ENCODE measurements at regions not wholly inside any gene's neighbourhood (a gene's known extent, or its start where the extent isn't known, plus 50 kb on each side); places are given as distances from the start of the nearest gene placed in this dataset.

DNA sequence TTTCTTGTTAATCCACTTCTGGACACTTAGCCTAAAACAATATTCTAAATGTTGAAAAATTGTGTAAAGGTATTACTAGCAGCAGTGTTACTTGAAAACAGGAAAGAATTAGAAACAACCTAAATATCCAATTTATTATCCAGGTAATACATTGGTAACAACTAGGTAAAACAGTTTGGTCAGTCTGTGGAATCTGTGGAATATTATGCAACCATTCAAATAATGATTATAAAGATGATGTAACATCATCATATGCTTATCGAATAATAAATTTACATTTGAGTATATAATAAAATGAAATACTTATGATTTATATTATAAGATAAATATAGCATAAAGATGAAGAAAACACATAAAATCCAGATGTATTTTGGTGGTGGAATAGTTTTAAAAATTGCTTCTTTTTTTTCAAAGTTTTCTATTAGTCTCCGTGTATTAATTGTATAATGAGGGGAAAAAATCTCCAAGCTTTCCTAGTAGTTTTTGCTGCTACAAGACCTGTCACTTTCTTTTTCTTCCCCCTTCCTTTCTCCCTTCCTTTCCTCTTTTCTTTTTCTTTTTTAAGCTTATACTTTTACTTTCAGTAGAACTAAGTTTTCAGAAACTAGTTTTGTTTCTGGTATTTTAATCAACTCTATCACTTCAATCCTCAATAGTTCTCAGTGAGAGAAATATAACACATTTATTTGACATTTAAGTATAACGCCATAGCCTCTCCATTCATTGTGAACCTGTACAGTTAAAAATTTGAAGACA, 197.8 kb upstream of the HMCN1 start:
- TF ChIP-seq, protein P1, sequence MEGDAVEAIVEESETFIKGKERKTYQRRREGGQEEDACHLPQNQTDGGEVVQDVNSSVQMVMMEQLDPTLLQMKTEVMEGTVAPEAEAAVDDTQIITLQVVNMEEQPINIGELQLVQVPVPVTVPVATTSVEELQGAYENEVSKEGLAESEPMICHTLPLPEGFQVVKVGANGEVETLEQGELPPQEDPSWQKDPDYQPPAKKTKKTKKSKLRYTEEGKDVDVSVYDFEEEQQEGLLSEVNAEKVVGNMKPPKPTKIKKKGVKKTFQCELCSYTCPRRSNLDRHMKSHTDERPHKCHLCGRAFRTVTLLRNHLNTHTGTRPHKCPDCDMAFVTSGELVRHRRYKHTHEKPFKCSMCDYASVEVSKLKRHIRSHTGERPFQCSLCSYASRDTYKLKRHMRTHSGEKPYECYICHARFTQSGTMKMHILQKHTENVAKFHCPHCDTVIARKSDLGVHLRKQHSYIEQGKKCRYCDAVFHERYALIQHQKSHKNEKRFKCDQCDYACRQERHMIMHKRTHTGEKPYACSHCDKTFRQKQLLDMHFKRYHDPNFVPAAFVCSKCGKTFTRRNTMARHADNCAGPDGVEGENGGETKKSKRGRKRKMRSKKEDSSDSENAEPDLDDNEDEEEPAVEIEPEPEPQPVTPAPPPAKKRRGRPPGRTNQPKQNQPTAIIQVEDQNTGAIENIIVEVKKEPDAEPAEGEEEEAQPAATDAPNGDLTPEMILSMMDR (conservative IDR thresholded peaks at IDR 0.05; ENCODE audit: low read depth, low read length), result no peak
- TF ChIP-seq CEBPB (IDR thresholded peaks at IDR 0.05; ENCODE audit: low read depth, low read length) (peak; percentile 18; the same call in 1 of the 2 replicates), POLR2A (IDR thresholded peaks at IDR 0.05; ENCODE audit: low read depth, low read length) (no peak), BHLHE40 (IDR thresholded peaks at IDR 0.05; ENCODE audit: low read depth, low read length) (no peak), RAD21 (IDR thresholded peaks at IDR 0.05; ENCODE audit: low read length) (no peak), RFX5 (IDR thresholded peaks at IDR 0.05; ENCODE audit: low read depth, low read length) (no peak), MXI1 (IDR thresholded peaks at IDR 0.05; ENCODE audit: borderline replicate concordance, low read depth, low read length) (no peak), FOS (IDR thresholded peaks at IDR 0.05; ENCODE audit: low read depth, low read length) (no peak), MAFK (IDR thresholded peaks at IDR 0.05; ENCODE audit: low read depth, low read length) (no peak), SMC3 (IDR thresholded peaks at IDR 0.05; ENCODE audit: low read depth, low read length) (no peak)
- TF ChIP-seq, protein P2, sequence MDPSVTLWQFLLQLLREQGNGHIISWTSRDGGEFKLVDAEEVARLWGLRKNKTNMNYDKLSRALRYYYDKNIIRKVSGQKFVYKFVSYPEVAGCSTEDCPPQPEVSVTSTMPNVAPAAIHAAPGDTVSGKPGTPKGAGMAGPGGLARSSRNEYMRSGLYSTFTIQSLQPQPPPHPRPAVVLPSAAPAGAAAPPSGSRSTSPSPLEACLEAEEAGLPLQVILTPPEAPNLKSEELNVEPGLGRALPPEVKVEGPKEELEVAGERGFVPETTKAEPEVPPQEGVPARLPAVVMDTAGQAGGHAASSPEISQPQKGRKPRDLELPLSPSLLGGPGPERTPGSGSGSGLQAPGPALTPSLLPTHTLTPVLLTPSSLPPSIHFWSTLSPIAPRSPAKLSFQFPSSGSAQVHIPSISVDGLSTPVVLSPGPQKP (IDR thresholded peaks at IDR 0.05; ENCODE audit: borderline replicate concordance, low read depth, low read length), result no peak

Measured in IMR-90 (cell line).